ENCODE measurements at regions not wholly inside any gene's neighbourhood (a gene's known extent, or its start where the extent isn't known, plus 50 kb on each side); places are given as distances from the start of the nearest gene placed in this dataset.

DNA sequence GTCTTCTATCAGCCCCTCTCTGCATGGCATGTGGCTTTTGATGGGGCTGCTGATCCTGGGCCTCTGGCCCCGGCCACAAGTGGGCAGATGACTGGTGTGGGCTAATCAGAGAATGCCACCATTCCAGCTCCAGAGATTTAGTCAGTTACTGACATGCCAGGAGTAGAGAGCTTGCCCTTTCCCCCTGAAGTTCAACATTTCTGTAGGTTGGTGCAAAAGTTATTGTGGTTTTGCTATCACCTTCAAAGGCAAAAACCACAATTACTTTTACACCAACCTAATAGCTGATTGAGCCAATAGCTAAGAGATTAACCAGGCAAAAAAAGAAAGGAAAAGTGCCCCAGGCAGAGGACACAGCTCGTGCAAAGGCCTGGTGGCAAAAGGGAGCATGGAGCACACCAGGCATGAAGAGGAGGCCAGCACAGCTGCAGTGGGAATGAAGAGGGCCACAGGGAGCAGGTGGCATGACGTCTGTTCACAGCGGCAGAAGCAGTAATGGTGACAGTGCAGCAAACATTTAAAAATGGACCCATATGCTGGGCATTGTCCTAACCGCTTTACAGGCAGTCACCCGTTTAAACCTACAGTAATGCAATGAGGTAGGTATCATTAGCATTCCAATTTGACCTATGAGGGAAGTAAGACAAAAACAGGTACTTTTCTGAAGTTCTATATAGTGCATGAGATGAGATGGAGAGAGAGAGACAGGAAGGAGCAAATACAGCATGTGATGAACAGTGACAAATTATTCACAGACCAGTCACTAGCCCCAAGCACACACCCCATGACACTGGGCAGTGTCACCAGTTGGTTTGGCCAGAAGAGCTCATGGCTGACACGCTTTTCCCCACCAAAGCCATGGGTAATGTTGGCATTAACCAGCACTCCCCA is 373.0 kb upstream of the PROK2 start:
- peaks cover 24% of the 10 kb centered on the region for H3K4me1 ChIP-seq (ENCODE audit: insufficient read depth)
- no peaks in the 10 kb centered on the region for H3K9me2 ChIP-seq (replicated peaks; ENCODE audit: insufficient read depth)
- DNase-seq (ENCODE audit: low spot score) = no peak
- no peaks in the 10 kb centered on the region for H3K36me3 ChIP-seq (replicated peaks; ENCODE audit: insufficient read depth, low read depth)
- H3K9me3 ChIP-seq (ENCODE audit: low read depth) = no peaks in the 10 kb centered on the region
- H4K20me1 ChIP-seq (ENCODE audit: insufficient read depth, poor library complexity, severe bottlenecking) = no peaks in the 10 kb centered on the region
- TF ChIP-seq EZH2 (IDR thresholded peaks at IDR 0.05; ENCODE audit: borderline replicate concordance) (no peak), EZH2phosphoT487 (IDR thresholded peaks at IDR 0.05; ENCODE audit: low read depth, severe bottlenecking, unreplicated experiment) (no peak)
- TF ChIP-seq, protein P1, sequence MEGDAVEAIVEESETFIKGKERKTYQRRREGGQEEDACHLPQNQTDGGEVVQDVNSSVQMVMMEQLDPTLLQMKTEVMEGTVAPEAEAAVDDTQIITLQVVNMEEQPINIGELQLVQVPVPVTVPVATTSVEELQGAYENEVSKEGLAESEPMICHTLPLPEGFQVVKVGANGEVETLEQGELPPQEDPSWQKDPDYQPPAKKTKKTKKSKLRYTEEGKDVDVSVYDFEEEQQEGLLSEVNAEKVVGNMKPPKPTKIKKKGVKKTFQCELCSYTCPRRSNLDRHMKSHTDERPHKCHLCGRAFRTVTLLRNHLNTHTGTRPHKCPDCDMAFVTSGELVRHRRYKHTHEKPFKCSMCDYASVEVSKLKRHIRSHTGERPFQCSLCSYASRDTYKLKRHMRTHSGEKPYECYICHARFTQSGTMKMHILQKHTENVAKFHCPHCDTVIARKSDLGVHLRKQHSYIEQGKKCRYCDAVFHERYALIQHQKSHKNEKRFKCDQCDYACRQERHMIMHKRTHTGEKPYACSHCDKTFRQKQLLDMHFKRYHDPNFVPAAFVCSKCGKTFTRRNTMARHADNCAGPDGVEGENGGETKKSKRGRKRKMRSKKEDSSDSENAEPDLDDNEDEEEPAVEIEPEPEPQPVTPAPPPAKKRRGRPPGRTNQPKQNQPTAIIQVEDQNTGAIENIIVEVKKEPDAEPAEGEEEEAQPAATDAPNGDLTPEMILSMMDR (IDR thresholded peaks at IDR 0.05; ENCODE audit: poor library complexity) = no peak
- no peaks in the 10 kb centered on the region for H3K79me2 ChIP-seq
- WGBS (ENCODE audit: low lambda C conversion rate, missing lambda C conversion rate) = 95% methylated on average over 7 of the region's 7 CpGs
- H2AFZ ChIP-seq = no peak overlapping the region
- H3K4me3 ChIP-seq = no peak overlapping the region
- H3K27me3 ChIP-seq = no peaks in the 10 kb centered on the region
- no peak overlapping the region for H3K4me2 ChIP-seq
- H3K27ac ChIP-seq = no peak overlapping the region

DNA sequence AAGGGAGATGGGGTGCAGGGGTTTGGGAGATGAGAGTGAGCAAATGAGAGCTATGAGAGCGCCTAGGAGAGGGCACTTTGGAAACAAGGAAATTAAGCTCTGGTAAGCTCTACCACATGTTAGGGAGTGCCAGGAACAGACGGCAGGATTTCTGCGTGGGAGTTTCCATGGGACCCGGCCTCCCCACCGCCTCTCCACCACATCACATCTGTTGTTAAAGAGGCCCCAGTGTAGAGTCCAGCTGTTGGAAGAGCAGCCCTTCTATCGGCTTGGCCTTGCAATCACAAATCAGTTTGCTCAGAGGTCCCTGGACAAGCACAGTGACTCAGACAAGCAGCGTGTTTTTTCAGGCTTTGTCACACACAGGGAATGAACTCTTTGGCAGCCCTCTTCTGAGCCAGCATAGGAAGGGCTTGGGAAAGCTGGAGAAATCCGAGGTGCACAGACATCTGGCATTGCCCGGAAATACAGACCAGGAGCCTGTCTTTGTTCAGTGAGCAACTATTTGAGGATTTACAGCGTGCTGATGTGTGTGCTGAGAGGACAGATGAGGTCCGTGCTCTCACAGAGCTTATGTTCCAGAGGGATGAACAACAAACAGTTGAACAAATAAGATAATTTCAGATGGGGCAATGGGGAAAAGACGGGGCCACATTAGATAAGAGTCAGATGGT is 370.6 kb upstream of the PROK2 start:
- peak overlapping the region; percentile 21 for H3K4me2 ChIP-seq
- DNase-seq (ENCODE audit: low spot score) = peak; percentile 83

DNA sequence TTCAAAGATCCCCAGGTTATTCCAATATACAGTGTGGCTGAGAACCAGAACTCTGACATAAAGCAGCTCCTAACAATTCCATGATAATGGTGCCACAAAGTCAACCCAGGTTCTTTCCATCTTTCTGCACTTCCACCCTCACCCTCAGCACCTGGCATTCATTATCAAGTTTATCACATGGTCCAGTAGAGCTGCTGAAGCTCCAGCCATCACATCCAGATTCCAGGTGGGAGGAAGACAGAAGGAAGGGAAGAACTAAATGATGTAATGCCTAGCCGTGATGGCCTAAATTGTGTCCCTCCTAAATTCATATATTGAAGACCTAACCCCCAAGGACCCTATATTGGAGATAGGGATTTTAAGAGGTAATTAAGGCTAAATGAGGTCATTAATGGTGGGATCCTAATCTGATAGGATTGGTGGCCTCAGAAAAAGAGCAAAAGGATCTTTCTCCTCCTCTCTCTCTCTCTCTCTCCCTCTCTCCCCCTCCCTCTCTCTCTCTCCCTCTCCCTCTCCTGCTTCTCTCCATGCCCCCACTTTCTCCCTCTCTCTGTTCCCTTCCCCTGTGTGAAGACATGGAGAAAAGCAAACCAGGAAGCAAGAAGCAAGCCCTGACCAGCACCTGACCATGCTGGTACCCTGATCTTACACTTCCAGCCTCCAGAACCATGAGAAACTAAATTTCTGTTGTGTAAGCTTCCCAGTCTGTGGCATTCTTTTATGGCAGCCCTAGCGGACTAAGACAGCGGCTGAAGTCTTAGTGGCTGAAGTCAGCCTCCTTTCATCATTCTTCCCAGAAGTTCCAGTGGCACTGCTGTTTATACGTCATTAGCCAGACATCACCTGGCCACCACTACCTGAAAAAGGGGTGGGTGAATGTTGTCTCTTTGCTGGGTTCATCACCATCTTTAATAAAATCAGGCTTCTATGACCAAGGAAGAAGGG is 369.7 kb upstream of the PROK2 start:
- no peak overlapping the region for H2AFZ ChIP-seq
- H3K4me2 ChIP-seq = peak overlapping the region; percentile 21
- H3K36me3 ChIP-seq (replicated peaks; ENCODE audit: insufficient read depth, low read depth) = no peaks in the 10 kb centered on the region
- TF ChIP-seq EZH2phosphoT487 (IDR thresholded peaks at IDR 0.05; ENCODE audit: low read depth, severe bottlenecking, unreplicated experiment) = no peak
- TF ChIP-seq, protein P1 (IDR thresholded peaks at IDR 0.05; ENCODE audit: poor library complexity) = no peak
- no peak for TF ChIP-seq EZH2 (IDR thresholded peaks at IDR 0.05; ENCODE audit: borderline replicate concordance)
- H3K27ac ChIP-seq = peak overlapping the region; percentile 88
- no peaks in the 10 kb centered on the region for H3K27me3 ChIP-seq
- no peak overlapping the region for H3K4me3 ChIP-seq
- H3K79me2 ChIP-seq = no peaks in the 10 kb centered on the region
- WGBS (ENCODE audit: low lambda C conversion rate, missing lambda C conversion rate) = 73% methylated on average over 4 of the region's 4 CpGs
- H3K9me2 ChIP-seq (replicated peaks; ENCODE audit: insufficient read depth) = no peaks in the 10 kb centered on the region
- H4K20me1 ChIP-seq (ENCODE audit: insufficient read depth, poor library complexity, severe bottlenecking) = no peaks in the 10 kb centered on the region
- H3K9me3 ChIP-seq (ENCODE audit: low read depth) = no peaks in the 10 kb centered on the region
- peak; percentile 60 for DNase-seq (ENCODE audit: low spot score)
- peaks cover 39% of the 10 kb centered on the region for H3K4me1 ChIP-seq (ENCODE audit: insufficient read depth)

More for the DNA sequence above, 370.6 kb upstream of the PROK2 start:
- Histone ChIP-seq H3K79me2 (no peaks in the 10 kb centered on the region), H3K27ac (peak overlapping the region; percentile 88), H3K9me2 (replicated peaks; ENCODE audit: insufficient read depth) (no peaks in the 10 kb centered on the region), H3K36me3 (replicated peaks; ENCODE audit: insufficient read depth, low read depth) (no peaks in the 10 kb centered on the region), H3K27me3 (no peaks in the 10 kb centered on the region), H3K4me3 (no peak overlapping the region), H4K20me1 (ENCODE audit: insufficient read depth, poor library complexity, severe bottlenecking) (no peaks in the 10 kb centered on the region), H2AFZ (no peak overlapping the region), H3K4me1 (ENCODE audit: insufficient read depth) (peaks cover 34% of the 10 kb centered on the region), H3K9me3 (ENCODE audit: low read depth) (no peaks in the 10 kb centered on the region)
- WGBS (ENCODE audit: low lambda C conversion rate, missing lambda C conversion rate) = 22% methylated on average over 12 of the region's 12 CpGs
- TF ChIP-seq EZH2phosphoT487 (IDR thresholded peaks at IDR 0.05; ENCODE audit: low read depth, severe bottlenecking, unreplicated experiment) = no peak
- no peak for TF ChIP-seq EZH2 (IDR thresholded peaks at IDR 0.05; ENCODE audit: borderline replicate concordance)
- TF ChIP-seq, protein P1 (IDR thresholded peaks at IDR 0.05; ENCODE audit: poor library complexity) = no peak

Measured in hepatocyte (in vitro differentiated cells).